Astrocyte (in vitro differentiated cells and primary cell): ENCODE measurements at regions not wholly inside any gene's neighbourhood (a gene's known extent, or its start where the extent isn't known, plus 50 kb on each side); places are given as distances from the start of the nearest gene placed in this dataset.

Experiments
- DNase-seq: peaks from one replicate; pipeline ENCODE4 v3.0.0-alpha.2; 2010; ENCODE audit warnings: low read depth
- FAIRE-seq: peaks from 2 replicates; lab custom pipeline; 2011; peaks lifted over from hg19 to GRCh38; lab: Jason Lieb, UNC
- H2AFZ ChIP-seq: 2 replicates; pipeline ENCODE4 v1.6.0; 2012; ENCODE audit warnings: low read depth, low read length, inconsistent platforms
- H3K27ac ChIP-seq: 2 replicates; pipeline ENCODE4 v1.5.1; 2011; ENCODE audit warnings: low read depth, low read length, inconsistent platforms
- H3K27me3 ChIP-seq: 2 replicates; pipeline ENCODE4 v1.6.0; 2011; ENCODE audit warnings: low read length, inconsistent platforms; ENCODE audit not compliant: insufficient read depth
- H3K36me3 ChIP-seq: 2 replicates; pipeline ENCODE4 v1.5.1; 2011; ENCODE audit warnings: low read length, inconsistent platforms; ENCODE audit not compliant: insufficient read depth
- H3K4me1 ChIP-seq: 2 replicates; pipeline ENCODE4 v1.5.1; 2011; ENCODE audit warnings: low read length, inconsistent platforms; ENCODE audit not compliant: insufficient read depth
- H3K4me2 ChIP-seq: 2 replicates; pipeline ENCODE4 v1.6.0; 2012; ENCODE audit warnings: low read length, inconsistent platforms
- H3K4me3 ChIP-seq: 2 replicates; pipeline ENCODE4 v1.5.1; 2011; ENCODE audit warnings: low read depth, mild to moderate bottlenecking, low read length, inconsistent platforms; ENCODE audit not compliant: insufficient read depth
- H3K79me2 ChIP-seq: 2 replicates; pipeline ENCODE4 v1.6.0; 2012; ENCODE audit warnings: mild to moderate bottlenecking, low read length, inconsistent platforms; ENCODE audit not compliant: insufficient read depth
- H3K9ac ChIP-seq: 2 replicates; pipeline ENCODE4 v1.6.0; 2012; ENCODE audit warnings: mild to moderate bottlenecking, low read length, inconsistent platforms
- H3K9me3 ChIP-seq: 2 replicates; pipeline ENCODE4 v1.5.1; 2012; ENCODE audit warnings: low read depth, mild to moderate bottlenecking, low read length, inconsistent platforms; ENCODE audit not compliant: insufficient read depth
- H4K20me1 ChIP-seq: 2 replicates; pipeline ENCODE4 v1.6.0; 2012; ENCODE audit warnings: low read length, inconsistent platforms; ENCODE audit not compliant: insufficient read depth
- H3K27ac Mint-ChIP-seq: one replicate; pipeline ENCODE4 v1.8.0; 2021; ENCODE audit warnings: mild to moderate bottlenecking, mixed read lengths; ENCODE audit not compliant: unreplicated experiment
- H3K27me3 Mint-ChIP-seq: one replicate; pipeline ENCODE4 v1.8.0; 2021; ENCODE audit warnings: low read depth, mixed read lengths; ENCODE audit not compliant: unreplicated experiment
- H3K36me3 Mint-ChIP-seq: one replicate; pipeline ENCODE4 v1.8.0; 2021; ENCODE audit warnings: low read depth, mixed read lengths; ENCODE audit not compliant: unreplicated experiment
- H3K4me1 Mint-ChIP-seq: one replicate; pipeline ENCODE4 v1.8.0; 2021; ENCODE audit warnings: low read depth, mixed read lengths; ENCODE audit not compliant: unreplicated experiment
- H3K4me3 Mint-ChIP-seq: one replicate; pipeline ENCODE4 v1.8.0; 2021; ENCODE audit warnings: mild to moderate bottlenecking, moderate library complexity, mixed read lengths; ENCODE audit not compliant: unreplicated experiment
- H3K9me3 Mint-ChIP-seq: one replicate; pipeline ENCODE4 v1.8.0; 2021; ENCODE audit warnings: mild to moderate bottlenecking, mixed read lengths; ENCODE audit not compliant: unreplicated experiment
- EZH2 ChIP-seq: IDR thresholded peaks from 2 replicates; pipeline ENCODE4 v1.6.1; 2012; ENCODE audit warnings: mild to moderate bottlenecking, low read length, inconsistent platforms; ENCODE audit not compliant: insufficient read depth
- TF ChIP-seq, protein P1 (sequence below): IDR thresholded peaks from 2 replicates; pipeline ENCODE4 v1.5.1; 2011; ENCODE audit warnings: low read depth, mild to moderate bottlenecking, inconsistent platforms, low read length, moderate library complexity; ENCODE audit not compliant: insufficient read depth

- TF ChIP-seq EZH2, result no peak
- TF ChIP-seq, protein P1, sequence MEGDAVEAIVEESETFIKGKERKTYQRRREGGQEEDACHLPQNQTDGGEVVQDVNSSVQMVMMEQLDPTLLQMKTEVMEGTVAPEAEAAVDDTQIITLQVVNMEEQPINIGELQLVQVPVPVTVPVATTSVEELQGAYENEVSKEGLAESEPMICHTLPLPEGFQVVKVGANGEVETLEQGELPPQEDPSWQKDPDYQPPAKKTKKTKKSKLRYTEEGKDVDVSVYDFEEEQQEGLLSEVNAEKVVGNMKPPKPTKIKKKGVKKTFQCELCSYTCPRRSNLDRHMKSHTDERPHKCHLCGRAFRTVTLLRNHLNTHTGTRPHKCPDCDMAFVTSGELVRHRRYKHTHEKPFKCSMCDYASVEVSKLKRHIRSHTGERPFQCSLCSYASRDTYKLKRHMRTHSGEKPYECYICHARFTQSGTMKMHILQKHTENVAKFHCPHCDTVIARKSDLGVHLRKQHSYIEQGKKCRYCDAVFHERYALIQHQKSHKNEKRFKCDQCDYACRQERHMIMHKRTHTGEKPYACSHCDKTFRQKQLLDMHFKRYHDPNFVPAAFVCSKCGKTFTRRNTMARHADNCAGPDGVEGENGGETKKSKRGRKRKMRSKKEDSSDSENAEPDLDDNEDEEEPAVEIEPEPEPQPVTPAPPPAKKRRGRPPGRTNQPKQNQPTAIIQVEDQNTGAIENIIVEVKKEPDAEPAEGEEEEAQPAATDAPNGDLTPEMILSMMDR, result no peak
- Histone ChIP-seq H4K20me1 (no peaks in the 10 kb centered on the region), H2AFZ (peak overlapping the region; percentile 49), H3K9ac (no peak overlapping the region), H3K27me3 (no peaks in the 10 kb centered on the region), H3K36me3 (no peaks in the 10 kb centered on the region), H3K9me3 (no peaks in the 10 kb centered on the region), H3K27ac (peak overlapping the region; percentile 23), H3K4me2 (peak overlapping the region; percentile 21), H3K79me2 (no peaks in the 10 kb centered on the region), H3K4me1 (no peaks in the 10 kb centered on the region), H3K4me3 (no peak overlapping the region)
- no peaks in the 10 kb centered on the region for H3K27me3 Mint-ChIP-seq
- DNase-seq (peak; percentile 89), FAIRE-seq (peak; percentile 75)
- no peak overlapping the region for H3K4me3 Mint-ChIP-seq
- H3K27ac Mint-ChIP-seq, result peak overlapping the region; percentile 66
- peaks cover 4% of the 10 kb centered on the region for H3K9me3 Mint-ChIP-seq
- peaks cover 3% of the 10 kb centered on the region for H3K36me3 Mint-ChIP-seq
- peaks cover 7% of the 10 kb centered on the region for H3K4me1 Mint-ChIP-seq
Measured at GRCh38 chr5:100464418-100464817, 70.8 kb upstream of the FAM174A start.

GRCh38 chr5:100456615-100457014 lies 78.6 kb upstream of the FAM174A start:
- Histone ChIP-seq H3K4me1 (no peaks in the 10 kb centered on the region), H3K79me2 (no peaks in the 10 kb centered on the region), H3K36me3 (no peaks in the 10 kb centered on the region), H3K9ac (no peak overlapping the region), H4K20me1 (no peaks in the 10 kb centered on the region), H3K9me3 (no peaks in the 10 kb centered on the region), H2AFZ (no peak overlapping the region), H3K27me3 (no peaks in the 10 kb centered on the region), H3K27ac (no peak overlapping the region), H3K4me2 (no peak overlapping the region), H3K4me3 (no peak overlapping the region)
- Mint-ChIP-seq H3K9me3 (peaks cover 4% of the 10 kb centered on the region), H3K4me3 (no peak overlapping the region), H3K36me3 (no peaks in the 10 kb centered on the region), H3K4me1 (no peaks in the 10 kb centered on the region), H3K27me3 (no peaks in the 10 kb centered on the region), H3K27ac (no peak overlapping the region)
- FAIRE-seq (no peak), DNase-seq (no peak)
- TF ChIP-seq, protein P1, result no peak
- no peak for TF ChIP-seq EZH2

- Histone ChIP-seq H3K36me3 (no peaks in the 10 kb centered on the region), H3K4me1 (no peaks in the 10 kb centered on the region), H3K27ac (no peak overlapping the region), H3K4me3 (no peak overlapping the region), H3K79me2 (no peaks in the 10 kb centered on the region), H3K9me3 (no peaks in the 10 kb centered on the region), H3K4me2 (no peak overlapping the region), H4K20me1 (no peaks in the 10 kb centered on the region), H3K9ac (no peak overlapping the region), H3K27me3 (no peaks in the 10 kb centered on the region), H2AFZ (no peak overlapping the region)
- no peak overlapping the region for H3K4me3 Mint-ChIP-seq
- H3K27ac Mint-ChIP-seq, result no peak overlapping the region
- FAIRE-seq (no peak), DNase-seq (no peak)
- no peaks in the 10 kb centered on the region for H3K27me3 Mint-ChIP-seq
- no peaks in the 10 kb centered on the region for H3K36me3 Mint-ChIP-seq
- no peaks in the 10 kb centered on the region for H3K9me3 Mint-ChIP-seq
- H3K4me1 Mint-ChIP-seq, result peaks cover 1% of the 10 kb centered on the region
- TF ChIP-seq EZH2, result no peak
- TF ChIP-seq, protein P1, result no peak
Measured at GRCh38 chr5:100452126-100452525, 83.0 kb upstream of the FAM174A start.
